G401 (cell line): ENCODE measurements at regions not wholly inside any gene's neighbourhood (a gene's known extent, or its start where the extent isn't known, plus 50 kb on each side); places are given as distances from the start of the nearest gene placed in this dataset.

ENCODE experiments used
- DNase-seq: peaks from one replicate; pipeline ENCODE4 v3.0.0-alpha.2; 2015; ENCODE audit warnings: low spot score
- in situ Hi-C: cut with HindIII; loops from 2 replicates; pipeline ENCODE4 v1.10.0; 2016; ENCODE audit warnings: low sequenced_read_pairs, mixed read lengths

- in situ Hi-C loops = no loop called here
Measured at GRCh38 chr20:50393990-50394561, 116.1 kb upstream of the PTPN1 start.

GRCh38 chr20:50394569-50394968, 115.6 kb upstream of the PTPN1 start:
- in situ Hi-C loops = no loop called here
- no peak for DNase-seq

More at GRCh38 chr20:50393990-50394561, 116.1 kb upstream of the PTPN1 start:
- no peak for DNase-seq

GRCh38 chr20:50395251-50395729, 114.9 kb upstream of the PTPN1 start:
- no peak for DNase-seq
- in situ Hi-C loops = no loop called here

GRCh38 chr20:50395914-50396488, 114.2 kb upstream of the PTPN1 start:
- in situ Hi-C loops = no loop called here
- DNase-seq = no peak

- no peak for DNase-seq
- in situ Hi-C loops = no loop called here
Measured at GRCh38 chr20:50396623-50397022, 113.6 kb upstream of the PTPN1 start.

GRCh38 chr20:50397058-50397457, 113.1 kb upstream of the PTPN1 start:
- no peak for DNase-seq
- in situ Hi-C loops = no loop called here

- DNase-seq = no peak
- in situ Hi-C loops = no loop called here
Measured at GRCh38 chr20:50398064-50398463, 112.1 kb upstream of the PTPN1 start.

- DNase-seq = no peak
- in situ Hi-C loops = no loop called here
Measured at GRCh38 chr20:50398471-50398820, 111.7 kb upstream of the PTPN1 start.

GRCh38 chr20:50398821-50399554, 111.2 kb upstream of the PTPN1 start:
- DNase-seq = no peak
- in situ Hi-C loops = no loop called here

GRCh38 chr20:50399555-50399916, 110.6 kb upstream of the PTPN1 start:
- in situ Hi-C loops = no loop called here
- DNase-seq = no peak

GRCh38 chr20:50399917-50400704, 110.1 kb upstream of the PTPN1 start:
- in situ Hi-C loops = no loop called here
- DNase-seq = no peak

GRCh38 chr20:50400705-50401586, 109.2 kb upstream of the PTPN1 start:
- DNase-seq = no peak
- in situ Hi-C loops = no loop called here

- DNase-seq = no peak
- in situ Hi-C loops = no loop called here
Measured at GRCh38 chr20:50401587-50402418, 108.4 kb upstream of the PTPN1 start.

GRCh38 chr20:50403565-50404418, 106.4 kb upstream of the PTPN1 start:
- in situ Hi-C loops = no loop called here

GRCh38 chr20:50404419-50405234, 105.6 kb upstream of the PTPN1 start:
- in situ Hi-C loops = no loop called here
- no peak for DNase-seq

More at GRCh38 chr20:50403565-50404418, 106.4 kb upstream of the PTPN1 start:
- DNase-seq = no peak

GRCh38 chr20:50405235-50405914, 104.8 kb upstream of the PTPN1 start:
- no peak for DNase-seq
- in situ Hi-C loops = no loop called here
